HL-60/S4 (cell line): ENCODE measurements at regions not wholly inside any gene's neighbourhood (a gene's known extent, or its start where the extent isn't known, plus 50 kb on each side); places are given as distances from the start of the nearest gene placed in this dataset.
"Not testable (repeated sequence)": the region's sequence is repeated elsewhere in the genome, so short reads cannot be mapped to it uniquely, and the experiment has no call there.

ENCODE experiments used
- in situ Hi-C: fragments of 300-500 bp; cut with MboI; formaldehyde crosslinking; loops from 2 replicates; pipeline ENCODE4 v1.14.3; 2022; ENCODE audit warnings: low sequenced_read_pairs

DNA sequence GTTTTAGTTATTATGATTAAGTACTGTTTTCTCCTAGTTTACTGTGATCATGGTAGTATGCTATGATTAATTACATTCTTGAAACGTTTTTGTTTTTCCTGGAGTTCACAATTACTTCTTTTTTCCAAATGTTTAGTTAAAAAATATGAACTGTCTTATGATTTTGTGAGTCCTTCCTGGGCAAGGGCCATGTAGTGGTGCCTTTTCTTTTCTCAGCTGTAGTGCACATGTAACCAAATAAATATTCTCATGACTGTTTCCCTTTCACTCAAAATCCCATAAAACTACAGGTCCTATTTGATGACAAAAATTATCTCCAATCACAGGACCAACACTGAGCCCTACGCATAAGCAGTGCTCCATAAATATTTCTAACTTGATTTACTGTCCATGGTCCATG, 118.9 kb upstream of the EGR2 start:
- in situ Hi-C loops: no loop called here

DNA sequence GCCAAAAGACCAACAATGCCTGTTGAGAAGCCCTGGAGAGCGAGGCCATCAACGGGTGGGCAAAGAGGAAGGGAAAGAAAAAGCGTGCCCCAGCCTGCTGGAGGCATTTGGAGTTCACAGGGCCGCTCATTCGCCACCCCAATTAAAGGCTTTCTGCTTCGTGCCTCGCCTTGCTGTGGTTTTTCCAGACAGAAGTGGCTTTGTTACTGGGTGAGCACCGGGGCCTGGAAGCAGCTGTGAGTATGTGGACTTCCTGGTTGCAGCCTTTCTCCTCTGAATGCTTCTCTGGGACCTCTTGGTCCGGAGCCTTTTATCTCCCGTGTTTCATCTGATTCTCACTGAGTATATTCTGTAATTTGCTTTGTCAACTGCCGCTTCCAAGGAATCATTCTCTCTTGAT, 118.1 kb upstream of the EGR2 start:
- in situ Hi-C loops: no loop called here

DNA sequence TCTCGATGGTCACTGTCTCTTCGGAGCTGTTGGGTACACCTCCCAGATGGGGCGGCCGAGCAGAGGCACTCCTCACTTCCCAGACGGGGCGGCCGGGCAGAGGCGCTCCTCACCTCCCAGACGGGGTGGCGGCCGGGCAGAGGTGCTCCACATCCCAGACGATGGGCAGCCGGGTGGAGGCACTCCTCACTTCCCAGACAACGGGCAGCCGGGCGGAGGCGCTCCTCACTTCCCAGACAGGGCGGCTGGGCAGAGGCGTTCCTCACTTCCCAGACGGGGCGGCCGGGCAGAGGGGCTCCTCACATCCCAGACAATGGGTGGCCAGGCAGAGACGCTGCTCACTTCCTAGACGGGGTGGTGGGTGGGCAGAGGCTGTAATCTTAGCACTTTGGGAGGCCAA, 112.6 kb upstream of the EGR2 start:
- in situ Hi-C loops: not testable (repeated sequence)

DNA sequence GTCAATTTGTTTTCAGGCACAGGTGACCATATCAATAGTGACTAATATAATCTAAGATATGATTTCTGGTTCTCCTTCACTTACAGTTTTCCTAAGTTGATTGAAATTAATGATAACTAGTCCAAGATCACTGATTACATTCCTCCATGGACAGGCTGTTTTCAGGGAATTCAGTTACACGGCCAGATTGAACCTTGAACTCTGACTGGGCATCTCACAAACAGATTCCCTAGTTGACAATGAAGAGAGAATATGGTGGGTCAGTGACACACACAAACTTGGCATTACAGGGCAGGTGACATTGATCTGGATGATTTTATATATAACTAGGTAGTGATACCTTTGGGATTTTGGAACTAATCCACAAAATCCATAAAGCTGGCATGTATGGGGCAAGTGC, 110.2 kb upstream of the EGR2 start:
- in situ Hi-C loops: no loop called here

- in situ Hi-C loops: no loop called here
Observed at GRCh38 chr10:62924344-62924748, 108.2 kb upstream of the EGR2 start.

GRCh38 chr10:62919776-62920175, 103.6 kb upstream of the EGR2 start:
- in situ Hi-C loops: no loop called here

GRCh38 chr10:62917475-62918238, 101.5 kb upstream of the EGR2 start:
- in situ Hi-C loops: no loop called here

GRCh38 chr10:62916141-62916603, 100.0 kb upstream of the EGR2 start:
- in situ Hi-C loops: no loop called here

- in situ Hi-C loops: no loop called here
Observed at GRCh38 chr10:62915158-62915557, 99.0 kb upstream of the EGR2 start.

DNA sequence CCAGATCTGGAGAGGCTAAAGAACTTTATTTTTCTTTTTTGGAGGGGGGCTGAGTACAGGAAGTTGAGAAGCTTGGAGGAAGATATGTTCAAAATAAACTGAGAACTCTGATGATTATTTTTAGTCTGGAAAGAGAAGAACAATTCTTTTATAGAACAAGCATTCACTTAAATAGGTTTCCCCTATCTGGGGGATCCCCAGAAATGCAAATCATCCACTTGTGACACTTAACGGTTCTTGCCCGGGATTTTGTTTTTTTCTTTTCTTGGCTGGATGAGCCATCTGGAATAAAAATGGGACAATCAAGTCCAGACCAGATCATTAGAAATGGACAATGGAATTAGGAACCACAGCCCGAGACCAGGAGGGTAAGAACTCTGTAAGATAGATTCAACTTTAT, 95.9 kb upstream of the EGR2 start:
- in situ Hi-C loops: no loop called here

DNA sequence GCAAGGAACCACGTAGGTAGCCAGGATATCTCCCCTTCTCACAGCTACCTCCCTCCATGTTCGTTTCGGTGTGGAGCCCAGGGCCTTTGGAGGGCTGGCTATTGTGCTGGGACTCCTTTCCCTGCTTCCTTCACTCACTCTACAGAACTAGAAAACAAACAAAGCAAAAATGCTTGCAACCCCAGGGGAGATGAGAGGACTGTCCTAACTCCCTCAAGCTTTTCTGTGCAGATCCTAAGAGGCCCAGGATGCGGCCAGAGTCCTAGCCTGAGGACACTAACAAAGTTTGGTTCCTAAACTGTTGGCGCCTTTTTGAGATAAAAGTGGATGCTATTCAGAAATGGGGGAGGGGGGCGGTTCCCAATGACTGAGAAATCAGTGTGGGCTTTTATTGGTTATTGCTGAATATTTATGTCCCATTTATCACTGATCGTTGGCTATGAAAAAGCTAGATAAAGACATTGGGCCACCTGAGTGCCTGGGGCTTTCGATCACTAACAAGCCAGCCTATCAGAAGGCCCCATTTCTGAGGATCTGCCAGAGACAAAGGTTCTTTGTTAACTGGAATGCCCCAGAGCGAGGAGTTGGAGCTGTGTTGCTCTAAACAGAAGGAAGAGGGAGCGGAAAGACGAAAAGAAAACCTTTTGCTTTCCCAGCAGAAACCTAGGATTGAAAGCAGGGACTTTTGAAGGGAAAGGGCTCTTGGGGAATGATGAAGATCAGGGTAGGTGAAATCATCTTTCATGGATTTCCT, 95.2 kb upstream of the EGR2 start:
- in situ Hi-C loops: no loop called here

DNA sequence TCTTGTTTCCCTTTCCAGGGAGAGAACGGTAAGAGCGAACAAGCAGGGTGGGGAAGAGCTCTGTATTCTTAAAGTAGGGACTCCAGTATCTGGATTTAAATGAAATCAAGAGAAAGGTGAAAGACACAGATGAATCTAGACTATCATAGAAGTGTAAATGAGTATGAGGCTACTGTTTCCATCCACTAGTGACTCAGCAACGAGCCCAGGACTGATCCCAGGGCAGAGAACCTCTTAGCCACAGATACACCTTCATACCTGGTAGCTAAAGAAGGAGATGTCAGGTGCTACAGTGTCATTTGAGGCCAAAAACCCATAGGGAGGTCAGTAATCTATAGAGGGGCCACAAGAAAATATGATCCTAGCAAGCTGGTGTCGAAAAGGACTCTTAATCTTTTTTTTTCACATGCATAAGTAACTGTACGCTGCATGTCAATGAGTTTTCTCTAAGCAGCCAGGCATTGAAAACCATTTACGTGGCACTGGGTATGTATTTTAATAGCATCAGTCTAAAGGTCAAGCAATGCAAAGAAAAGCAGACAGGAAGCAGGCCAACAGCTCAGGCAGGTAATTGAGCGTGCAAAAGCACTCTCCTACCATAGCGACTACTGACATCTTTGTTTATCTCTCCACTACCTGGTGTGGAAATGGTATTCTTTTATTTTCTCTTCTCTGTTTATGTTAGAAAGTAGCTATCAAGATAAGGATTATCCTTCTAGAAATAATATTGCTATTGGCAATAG, 91.5 kb upstream of the EGR2 start:
- in situ Hi-C loops: no loop called here

DNA sequence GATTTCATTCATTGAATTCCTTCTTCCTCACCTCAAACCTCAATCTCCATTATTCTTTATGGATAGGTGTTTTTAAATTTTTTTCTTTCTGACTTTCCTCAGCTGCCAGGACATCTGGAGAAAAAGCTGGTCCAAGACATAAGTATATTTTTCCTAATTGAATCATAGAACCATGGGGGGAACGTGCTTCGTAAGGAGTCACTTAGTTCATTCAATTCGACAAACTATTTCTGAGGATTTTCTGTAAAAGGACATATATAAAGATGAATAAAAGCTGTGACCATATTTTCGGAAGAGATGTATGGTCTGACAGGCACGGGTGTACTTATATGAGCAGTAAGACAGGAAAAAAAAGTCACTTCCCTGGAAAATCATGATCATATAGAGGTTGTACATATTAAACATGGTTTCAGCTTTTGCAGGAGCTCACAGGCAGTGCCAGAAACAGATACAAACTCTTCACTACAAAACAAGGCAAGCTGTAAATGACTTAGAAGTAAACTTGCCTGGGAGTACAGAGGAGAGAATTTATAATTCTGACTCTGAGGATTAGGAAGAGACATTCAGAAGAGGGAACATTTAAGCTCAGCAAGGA, 88.2 kb upstream of the EGR2 start:
- in situ Hi-C loops: no loop called here

GRCh38 chr10:62903828-62904227, 87.7 kb upstream of the EGR2 start:
- in situ Hi-C loops: no loop called here

GRCh38 chr10:62900829-62901571, 84.8 kb upstream of the EGR2 start:
- in situ Hi-C loops: no loop called here

DNA sequence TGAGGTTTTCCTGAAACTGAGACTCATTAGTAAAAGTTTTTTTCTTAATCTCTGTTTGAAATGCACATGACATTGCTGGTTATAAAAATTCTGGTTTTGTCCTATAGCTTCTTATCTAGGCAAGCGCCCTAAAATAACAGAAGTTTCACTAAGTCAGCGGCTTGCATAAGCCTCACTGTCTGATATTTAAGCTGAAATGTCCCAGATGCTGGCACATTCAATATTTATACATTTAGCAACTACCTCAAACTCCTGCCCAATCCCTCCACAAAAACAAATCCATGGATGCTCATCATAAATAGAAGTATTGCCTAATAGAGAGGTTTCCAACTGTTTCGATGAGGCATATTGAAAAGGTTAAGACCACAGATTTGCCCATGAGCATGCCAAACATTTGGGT, 83.1 kb upstream of the EGR2 start:
- in situ Hi-C loops: no loop called here

DNA sequence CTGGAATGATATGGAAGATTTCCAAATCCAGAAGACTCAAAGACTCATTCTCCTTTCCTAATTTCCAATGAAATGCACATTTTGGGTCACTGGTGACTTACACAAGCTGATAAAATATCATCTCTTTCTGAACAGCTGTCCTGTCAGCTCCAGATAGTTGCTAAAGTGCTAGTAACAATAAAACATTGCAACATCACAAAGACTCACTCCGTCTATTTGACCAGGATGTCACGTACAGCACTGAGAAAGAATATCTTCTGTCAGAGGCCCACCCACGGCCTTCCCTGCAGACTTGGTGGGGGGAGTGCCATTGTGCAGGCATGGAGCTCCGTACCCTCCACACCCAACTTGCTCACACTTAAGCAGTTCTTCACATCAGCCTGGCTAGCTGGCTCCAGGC, 78.9 kb upstream of the EGR2 start:
- in situ Hi-C loops: no loop called here

DNA sequence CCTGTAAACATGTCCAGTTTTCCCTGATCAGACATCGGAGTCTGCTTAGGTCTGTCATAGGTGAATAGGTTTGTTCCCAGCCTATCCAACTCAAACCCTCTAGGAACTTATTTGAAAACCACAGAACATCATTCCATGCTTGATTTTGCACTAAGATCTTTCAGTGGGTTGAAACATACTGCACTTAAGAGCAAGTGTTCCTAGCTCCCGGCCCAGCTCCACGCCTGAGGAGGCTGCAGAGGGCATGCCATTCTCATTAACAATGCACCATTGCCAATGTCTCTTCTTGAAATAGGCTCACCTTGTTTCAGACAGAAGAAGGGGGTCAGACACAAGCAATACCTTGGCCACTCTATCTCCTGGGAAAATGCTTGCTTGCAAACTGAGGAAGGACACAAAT, 78.0 kb upstream of the EGR2 start:
- in situ Hi-C loops: no loop called here

DNA sequence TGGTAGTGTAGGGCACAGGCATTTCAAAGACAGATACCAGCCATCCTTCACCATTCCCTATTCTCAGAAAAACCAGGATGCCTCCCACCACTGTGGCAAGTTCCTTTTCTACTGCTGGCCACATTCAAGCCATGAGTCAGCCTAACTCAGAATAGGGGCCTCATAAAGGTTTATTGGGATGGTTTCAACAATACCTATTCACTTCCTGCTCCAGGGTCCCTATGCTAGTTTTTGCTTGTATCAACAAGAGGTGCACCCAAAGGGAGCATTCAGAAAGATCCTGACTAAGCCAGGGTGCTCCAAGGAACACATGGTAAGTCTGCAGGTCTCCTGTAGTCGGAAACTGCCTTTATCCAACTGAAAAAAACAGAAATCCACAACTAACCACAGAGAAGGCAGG, 76.9 kb upstream of the EGR2 start:
- in situ Hi-C loops: no loop called here

- in situ Hi-C loops: no loop called here
Observed at GRCh38 chr10:62890395-62890794, 74.2 kb upstream of the EGR2 start.

GRCh38 chr10:62887642-62888041, 71.5 kb upstream of the EGR2 start:
- in situ Hi-C loops: no loop called here
